AG09319 (cell line): ENCODE measurements at regions not wholly inside any gene's neighbourhood (a gene's known extent, or its start where the extent isn't known, plus 50 kb on each side); places are given as distances from the start of the nearest gene placed in this dataset.
"Not testable (repeated sequence)": the region's sequence is repeated elsewhere in the genome, so short reads cannot be mapped to it uniquely, and the experiment has no call there.

Experiments used
- DNase-seq: peaks from one replicate; pipeline ENCODE4 v3.0.0-alpha.2; 2010; ENCODE audit warnings: low read depth; ENCODE audit errors: extremely low read depth
- CTCF ChIP-seq: IDR thresholded peaks from 2 replicates; pipeline ENCODE4 v1.5.1; 2011; ENCODE audit warnings: low read depth, mild to moderate bottlenecking, inconsistent platforms, low read length, moderate library complexity

DNA sequence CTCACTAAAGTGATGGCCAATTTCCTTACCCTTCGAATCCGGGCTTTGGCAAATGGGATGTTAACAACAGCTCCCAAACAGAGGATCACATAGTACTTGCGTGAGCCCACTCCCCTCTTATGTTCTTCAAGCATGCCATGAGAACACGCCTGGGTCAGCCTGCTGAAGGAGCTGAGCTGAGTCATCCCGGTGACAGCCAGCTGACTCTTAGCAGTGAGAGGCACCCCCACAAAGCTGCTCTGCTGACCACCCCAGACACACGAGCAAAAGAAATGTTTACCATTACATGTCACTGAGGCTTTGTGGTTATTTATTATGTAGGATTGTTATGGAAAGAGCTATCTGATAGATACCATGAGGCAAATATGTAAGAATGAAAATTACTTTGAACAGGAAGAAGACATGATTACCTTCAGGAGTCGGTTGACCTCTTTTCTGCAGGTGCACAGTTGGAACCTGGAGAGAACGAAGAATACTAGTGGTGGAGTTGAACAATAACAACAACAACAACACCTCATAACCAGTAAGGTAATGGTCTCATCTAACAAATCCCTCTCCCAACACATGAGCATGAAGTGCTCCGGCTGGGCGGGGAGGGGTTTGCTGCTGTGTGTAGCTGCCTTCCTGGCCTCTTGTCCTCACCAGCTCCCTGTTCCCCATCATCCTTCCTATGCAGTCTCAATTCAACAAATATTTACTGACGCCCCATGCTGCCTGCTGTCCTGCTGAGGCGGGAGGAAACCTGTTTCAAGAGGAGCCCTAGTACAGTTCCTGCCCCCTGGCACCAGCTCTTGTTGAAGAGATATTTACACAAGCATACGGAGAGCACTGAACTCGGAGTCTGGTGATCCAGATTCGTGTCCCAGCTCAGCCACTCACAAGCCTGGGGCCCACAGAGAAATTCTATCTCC lies 69.4 kb upstream of the LHFPL2 start:
- DNase-seq, result no peak
- TF ChIP-seq CTCF, result no peak

GRCh38 chr5:78716206-78716605 lies 67.6 kb upstream of the LHFPL2 start:
- DNase-seq, result no peak
- TF ChIP-seq CTCF, result no peak

DNA sequence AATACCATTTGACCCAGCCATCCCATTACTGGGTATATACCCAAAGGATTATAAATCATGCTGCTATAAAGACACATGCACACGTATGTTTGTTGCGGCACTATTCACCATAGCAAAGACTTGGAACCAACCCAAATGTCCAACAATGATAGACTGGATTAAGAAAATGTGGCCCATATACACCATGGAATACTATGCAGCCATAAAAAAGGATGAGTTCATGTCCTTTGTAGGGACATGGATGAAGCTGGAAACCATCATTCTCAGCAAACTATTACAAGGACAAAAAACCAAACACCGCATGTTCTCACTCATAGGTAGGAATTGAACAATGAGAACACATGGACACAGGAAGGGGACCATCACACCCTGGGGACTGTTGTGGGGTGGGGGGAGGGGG lies 66.8 kb upstream of the LHFPL2 start:
- not testable (repeated sequence) for DNase-seq

- not testable (repeated sequence) for DNase-seq
These were observed 63.1 kb upstream of the LHFPL2 start for GRCh38 chr5:78711670-78712069.

DNA sequence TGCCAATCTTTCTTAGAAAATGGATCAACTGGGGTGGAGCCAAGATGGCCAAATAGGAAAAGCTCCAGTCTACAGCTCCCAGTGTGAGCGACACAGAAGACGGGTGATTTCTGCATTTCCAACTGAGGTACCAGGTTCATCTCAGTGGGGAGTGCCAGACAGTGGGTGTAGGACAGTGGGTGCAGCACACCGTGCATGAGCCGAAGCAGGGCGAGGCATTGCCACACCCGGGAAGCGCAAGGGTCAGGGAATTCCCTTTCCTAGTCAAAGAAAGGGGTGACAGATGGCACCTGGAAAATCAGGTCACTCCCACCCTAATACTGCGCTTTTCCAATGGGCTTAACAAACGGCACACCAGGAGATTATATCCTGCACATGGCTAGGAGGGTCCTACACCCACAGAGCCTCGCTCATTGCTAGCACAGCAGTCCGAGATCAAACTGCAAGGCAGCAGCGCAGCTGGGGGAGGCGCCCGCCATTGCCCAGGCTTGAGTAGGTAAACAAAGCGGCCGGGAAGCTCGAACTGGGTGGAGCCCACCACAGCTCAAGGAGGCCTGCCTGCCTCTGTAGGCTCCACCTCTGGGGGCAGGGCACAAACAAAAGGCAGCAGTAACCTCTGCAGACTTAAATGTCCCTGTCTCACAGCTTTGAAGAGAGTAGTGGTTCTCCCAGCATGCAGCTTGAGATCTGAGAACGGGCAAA lies 61.3 kb upstream of the LHFPL2 start:
- DNase-seq, result not testable (repeated sequence)

DNA sequence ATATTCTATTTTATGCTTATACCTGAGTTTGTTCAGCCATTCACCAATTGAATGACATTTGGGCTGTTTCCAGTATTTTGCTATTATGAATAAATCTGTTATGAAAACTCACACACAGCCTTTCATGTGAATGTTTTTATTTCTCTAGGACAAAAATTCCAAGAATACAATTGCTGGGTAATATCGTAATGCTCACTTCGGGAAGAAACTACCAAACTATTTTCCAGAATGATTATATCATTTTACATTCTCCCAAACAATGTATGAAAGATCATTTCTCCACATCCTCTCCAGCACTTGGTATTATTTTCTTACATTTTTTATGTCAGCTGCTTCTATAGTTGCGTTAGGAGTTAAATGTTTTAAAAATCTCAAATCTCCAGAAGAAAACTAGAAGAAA lies 58.3 kb upstream of the LHFPL2 start:
- no peak for TF ChIP-seq CTCF
- no peak for DNase-seq

GRCh38 chr5:78706381-78706780 lies 57.8 kb upstream of the LHFPL2 start:
- DNase-seq, result no peak
- no peak for TF ChIP-seq CTCF

DNA sequence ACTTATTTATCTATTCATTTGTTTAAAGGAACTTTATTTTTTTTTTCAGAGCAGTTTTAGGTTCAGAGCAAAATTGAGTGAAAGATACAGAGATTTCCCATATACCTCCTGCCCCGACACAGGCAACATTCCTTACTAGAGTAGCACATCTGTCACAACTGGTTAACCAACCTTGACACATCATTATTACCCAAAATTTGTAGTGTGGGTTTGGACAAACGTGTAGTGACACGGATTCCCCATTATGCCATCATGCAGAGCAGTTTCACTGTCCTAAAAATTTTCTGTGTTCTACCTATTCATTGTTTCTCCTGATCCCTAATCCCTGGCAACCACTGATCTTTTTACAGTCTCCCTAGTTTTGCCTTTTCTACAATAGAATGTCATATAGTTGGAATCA lies 57.3 kb upstream of the LHFPL2 start:
- TF ChIP-seq CTCF, result no peak
- DNase-seq, result no peak
